ENCODE measurements at regions not wholly inside any gene's neighbourhood (a gene's known extent, or its start where the extent isn't known, plus 50 kb on each side); places are given as distances from the start of the nearest gene placed in this dataset.

DNA sequence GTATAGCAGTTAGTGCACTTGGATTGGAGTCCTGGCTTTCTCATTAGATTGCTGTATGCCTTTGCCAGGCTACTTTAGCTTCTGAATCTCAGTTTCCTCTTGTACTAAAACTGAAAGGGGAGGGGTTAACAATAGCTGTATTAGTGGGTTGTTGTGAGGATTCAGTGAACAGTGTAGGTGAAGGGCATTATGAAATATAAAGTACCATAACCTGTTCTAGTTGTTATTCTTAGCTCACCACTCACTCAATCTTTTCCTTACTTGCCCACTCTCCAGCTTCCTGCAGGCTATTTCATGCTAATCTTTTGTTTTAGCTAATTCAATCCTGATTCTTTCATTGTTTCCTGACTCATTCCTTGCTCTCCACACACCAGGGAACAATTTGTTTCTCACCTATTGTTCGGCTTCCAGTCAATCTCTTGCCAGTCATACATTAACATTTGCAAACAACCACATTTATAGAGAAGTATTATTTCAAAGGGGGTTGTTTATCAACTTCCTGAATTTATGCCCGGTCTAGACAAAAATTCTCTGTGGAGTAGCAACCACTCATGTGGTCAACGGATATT lies 50.6 kb upstream of the EDA start:
- H2AFZ ChIP-seq (ENCODE audit: low read length) = no peak overlapping the region
- no peaks in the 10 kb centered on the region for H3K79me1 ChIP-seq (ENCODE audit: insufficient read depth, low read depth, low read length, poor library complexity, severe bottlenecking)
- H3K36me3 Mint-ChIP-seq (ENCODE audit: insufficient read depth in 1 of 3, low read depth in 3 of 3) = peaks cover 0 to 10% (median 10%) of the 10 kb centered on the region in 3 experiments; a peak in 3 of 7 replicates
- no peaks in the 10 kb centered on the region for H3K23me2 ChIP-seq (ENCODE audit: insufficient read length, low read depth, low read length, poor library complexity, severe bottlenecking)
- H2AK5ac ChIP-seq (ENCODE audit: insufficient read length, low read length) = no peak overlapping the region
- H3K27me3 ChIP-seq (ENCODE audit: insufficient read depth, low read length) = no peaks in the 10 kb centered on the region
- no peak overlapping the region for H3T11ph ChIP-seq (ENCODE audit: low read length)
- no peak overlapping the region for H2BK120ac ChIP-seq (ENCODE audit: low read depth, low read length, poor library complexity, severe bottlenecking)
- no peak overlapping the region for H2BK15ac ChIP-seq (ENCODE audit: low read depth, low read length)
- H3K14ac ChIP-seq (ENCODE audit: insufficient read depth, low read length) = no peak overlapping the region
- H3K4me1 Mint-ChIP-seq = peaks cover 17 to 28% of the 10 kb centered on the region in 2 experiments
- no peak overlapping the region for H2BK5ac ChIP-seq (ENCODE audit: insufficient read length, low read length)
- H3K4ac ChIP-seq (ENCODE audit: low read depth, low read length) = no peak overlapping the region
- no peak overlapping the region for H3K4me3 Mint-ChIP-seq
- no peak overlapping the region for H4K5ac ChIP-seq (ENCODE audit: insufficient read length, low read depth, low read length)
- H4K20me1 ChIP-seq (ENCODE audit: control insufficient read depth, insufficient read depth, insufficient read length) = no peaks in the 10 kb centered on the region
- no peaks in the 10 kb centered on the region for H3K4me1 ChIP-seq (ENCODE audit: insufficient read depth, low read length)
- H2BK20ac ChIP-seq (ENCODE audit: low read depth, low read length, poor library complexity, severe bottlenecking) = no peak overlapping the region
- H3K9me3 Mint-ChIP-seq = peaks cover 67% of the 10 kb centered on the region in 2 experiments
- no peak overlapping the region for H3K27ac ChIP-seq (ENCODE audit: insufficient read length, low read depth, low read length)
- no peak overlapping the region for H3K18ac ChIP-seq (ENCODE audit: insufficient read length, low read depth, low read length)
- no peak overlapping the region for H3K9ac ChIP-seq (ENCODE audit: extremely low read depth, insufficient read length, low read length)
- H3K27me3 Mint-ChIP-seq (ENCODE audit: low read depth) = peaks cover 8% of the 10 kb centered on the region
- no peak overlapping the region for H3K23ac ChIP-seq (ENCODE audit: insufficient read length, low read depth, low read length)
- H2BK12ac ChIP-seq (ENCODE audit: insufficient read length, low read depth, low read length) = no peak overlapping the region
- TF ChIP-seq, protein P1, sequence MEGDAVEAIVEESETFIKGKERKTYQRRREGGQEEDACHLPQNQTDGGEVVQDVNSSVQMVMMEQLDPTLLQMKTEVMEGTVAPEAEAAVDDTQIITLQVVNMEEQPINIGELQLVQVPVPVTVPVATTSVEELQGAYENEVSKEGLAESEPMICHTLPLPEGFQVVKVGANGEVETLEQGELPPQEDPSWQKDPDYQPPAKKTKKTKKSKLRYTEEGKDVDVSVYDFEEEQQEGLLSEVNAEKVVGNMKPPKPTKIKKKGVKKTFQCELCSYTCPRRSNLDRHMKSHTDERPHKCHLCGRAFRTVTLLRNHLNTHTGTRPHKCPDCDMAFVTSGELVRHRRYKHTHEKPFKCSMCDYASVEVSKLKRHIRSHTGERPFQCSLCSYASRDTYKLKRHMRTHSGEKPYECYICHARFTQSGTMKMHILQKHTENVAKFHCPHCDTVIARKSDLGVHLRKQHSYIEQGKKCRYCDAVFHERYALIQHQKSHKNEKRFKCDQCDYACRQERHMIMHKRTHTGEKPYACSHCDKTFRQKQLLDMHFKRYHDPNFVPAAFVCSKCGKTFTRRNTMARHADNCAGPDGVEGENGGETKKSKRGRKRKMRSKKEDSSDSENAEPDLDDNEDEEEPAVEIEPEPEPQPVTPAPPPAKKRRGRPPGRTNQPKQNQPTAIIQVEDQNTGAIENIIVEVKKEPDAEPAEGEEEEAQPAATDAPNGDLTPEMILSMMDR (conservative IDR thresholded peaks at IDR 0.05) = no peak
- no peak overlapping the region for H4K91ac ChIP-seq (ENCODE audit: insufficient read length, low read depth, low read length)
- H4K8ac ChIP-seq (replicated peaks; ENCODE audit: insufficient read length, low read depth, low read length) = no peak overlapping the region
- peaks cover 52% of the 10 kb centered on the region for H3K9me3 ChIP-seq (ENCODE audit: control insufficient read depth, low read depth, low read length)
- H3K79me2 ChIP-seq (ENCODE audit: insufficient read depth, low read length) = no peaks in the 10 kb centered on the region
- peak overlapping the region in 1 of 3 experiments; percentile 26; a peak in 2 of 7 replicates for H3K27ac Mint-ChIP-seq
- DNase-seq = no peak
- no peak overlapping the region for H3K4me2 ChIP-seq (ENCODE audit: insufficient read depth, insufficient read length, low read length)
- no peak overlapping the region for H3K56ac ChIP-seq (ENCODE audit: insufficient read length, low read depth, low read length)
- WGBS (ENCODE audit: extremely low coverage, insufficient read length, low lambda C conversion rate) = no CpG with 5 or more reads among the region's 3 CpGs

Data from H9 (cell line).